H1 (cell line): ENCODE measurements at regions not wholly inside any gene's neighbourhood (a gene's known extent, or its start where the extent isn't known, plus 50 kb on each side); places are given as distances from the start of the nearest gene placed in this dataset.

Source experiments
- TBP ChIP-seq: IDR thresholded peaks from 2 replicates; pipeline ENCODE4 v1.6.1; 2011; ENCODE audit warnings: low read depth, low read length, improper control_type of control experiment
- TEAD4 ChIP-seq: IDR thresholded peaks from 2 replicates; pipeline ENCODE4 v1.6.1; 2012; ENCODE audit warnings: low read depth, low read length, inconsistent platforms, mixed read lengths
- ZNF274 ChIP-seq: IDR thresholded peaks from 2 replicates; pipeline ENCODE4 v1.7.0; 2012; ENCODE audit warnings: low read length, borderline replicate concordance; ENCODE audit errors: extremely low read depth
- TF ChIP-seq, protein P1 (sequence below): IDR thresholded peaks from 2 replicates; pipeline ENCODE4 v1.6.1; 2011; ENCODE audit warnings: low read length, improper control_type of control experiment
- TF ChIP-seq, protein P2 (sequence below): IDR thresholded peaks from 2 replicates; pipeline ENCODE4 v1.6.1; 2012; ENCODE audit warnings: inconsistent platforms

DNA sequence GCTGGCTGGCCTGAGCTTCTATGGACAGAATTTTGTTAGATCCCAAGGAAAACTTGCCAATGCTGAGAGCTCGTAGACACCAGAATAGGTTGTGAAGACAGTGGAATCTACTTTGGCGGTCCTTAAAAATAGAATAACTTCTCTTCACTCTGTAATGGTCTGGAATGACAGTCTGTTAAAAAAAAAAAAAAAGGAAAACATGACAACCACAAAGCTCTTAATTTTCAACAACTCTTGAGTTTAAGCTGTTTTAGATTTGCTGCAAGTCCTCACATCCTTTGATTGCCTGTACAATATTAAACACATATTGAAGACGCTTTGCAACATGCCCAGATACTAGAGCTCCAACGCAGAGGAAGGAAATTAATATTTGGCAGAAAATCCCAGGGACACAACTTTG lies 122.8 kb upstream of the GALNT15 start (continued):
- no peak for TF ChIP-seq TBP
- TF ChIP-seq TEAD4: no peak
- TF ChIP-seq, protein P1, sequence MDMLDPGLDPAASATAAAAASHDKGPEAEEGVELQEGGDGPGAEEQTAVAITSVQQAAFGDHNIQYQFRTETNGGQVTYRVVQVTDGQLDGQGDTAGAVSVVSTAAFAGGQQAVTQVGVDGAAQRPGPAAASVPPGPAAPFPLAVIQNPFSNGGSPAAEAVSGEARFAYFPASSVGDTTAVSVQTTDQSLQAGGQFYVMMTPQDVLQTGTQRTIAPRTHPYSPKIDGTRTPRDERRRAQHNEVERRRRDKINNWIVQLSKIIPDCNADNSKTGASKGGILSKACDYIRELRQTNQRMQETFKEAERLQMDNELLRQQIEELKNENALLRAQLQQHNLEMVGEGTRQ: no peak
- TF ChIP-seq, protein P2, sequence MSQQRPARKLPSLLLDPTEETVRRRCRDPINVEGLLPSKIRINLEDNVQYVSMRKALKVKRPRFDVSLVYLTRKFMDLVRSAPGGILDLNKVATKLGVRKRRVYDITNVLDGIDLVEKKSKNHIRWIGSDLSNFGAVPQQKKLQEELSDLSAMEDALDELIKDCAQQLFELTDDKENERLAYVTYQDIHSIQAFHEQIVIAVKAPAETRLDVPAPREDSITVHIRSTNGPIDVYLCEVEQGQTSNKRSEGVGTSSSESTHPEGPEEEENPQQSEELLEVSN: no peak
- no peak for TF ChIP-seq ZNF274
